Endothelial cell (in vitro differentiated cells): ENCODE measurements at regions not wholly inside any gene's neighbourhood (a gene's known extent, or its start where the extent isn't known, plus 50 kb on each side); places are given as distances from the start of the nearest gene placed in this dataset.

Experiments used
- DNase-seq: peaks from one replicate; pipeline ENCODE4 v3.0.0; 2021; ENCODE audit warnings: low spot score
- H3K27ac Mint-ChIP-seq: one replicate; pipeline ENCODE4 v1.8.0; 2021; ENCODE audit warnings: mixed read lengths, inconsistent platforms; ENCODE audit not compliant: unreplicated experiment
- H3K27me3 Mint-ChIP-seq: one replicate; pipeline ENCODE4 v1.8.0; 2021; ENCODE audit warnings: mild to moderate bottlenecking, moderate library complexity, mixed read lengths, inconsistent platforms; ENCODE audit not compliant: unreplicated experiment
- H3K36me3 Mint-ChIP-seq: one replicate; pipeline ENCODE4 v1.8.0; 2021; ENCODE audit warnings: mild to moderate bottlenecking, low read depth, mixed read lengths, inconsistent platforms; ENCODE audit not compliant: unreplicated experiment
- H3K4me1 Mint-ChIP-seq: one replicate; pipeline ENCODE4 v1.8.0; 2021; ENCODE audit warnings: mild to moderate bottlenecking, mixed read lengths, inconsistent platforms; ENCODE audit not compliant: unreplicated experiment
- H3K4me3 Mint-ChIP-seq: one replicate; pipeline ENCODE4 v1.8.0; 2021; ENCODE audit warnings: mild to moderate bottlenecking, mixed read lengths, inconsistent platforms; ENCODE audit not compliant: unreplicated experiment
- H3K9me3 Mint-ChIP-seq: one replicate; pipeline ENCODE4 v1.8.0; 2021; ENCODE audit warnings: mixed read lengths, inconsistent platforms; ENCODE audit not compliant: unreplicated experiment
- TF ChIP-seq, protein P1 (sequence below): fragments of 200-600 bp; sonication (generic); IDR thresholded peaks from one replicate; pipeline ENCODE4 v1.5.0; 2021; ENCODE audit warnings: antibody characterized with exemption; ENCODE audit not compliant: unreplicated experiment

DNA sequence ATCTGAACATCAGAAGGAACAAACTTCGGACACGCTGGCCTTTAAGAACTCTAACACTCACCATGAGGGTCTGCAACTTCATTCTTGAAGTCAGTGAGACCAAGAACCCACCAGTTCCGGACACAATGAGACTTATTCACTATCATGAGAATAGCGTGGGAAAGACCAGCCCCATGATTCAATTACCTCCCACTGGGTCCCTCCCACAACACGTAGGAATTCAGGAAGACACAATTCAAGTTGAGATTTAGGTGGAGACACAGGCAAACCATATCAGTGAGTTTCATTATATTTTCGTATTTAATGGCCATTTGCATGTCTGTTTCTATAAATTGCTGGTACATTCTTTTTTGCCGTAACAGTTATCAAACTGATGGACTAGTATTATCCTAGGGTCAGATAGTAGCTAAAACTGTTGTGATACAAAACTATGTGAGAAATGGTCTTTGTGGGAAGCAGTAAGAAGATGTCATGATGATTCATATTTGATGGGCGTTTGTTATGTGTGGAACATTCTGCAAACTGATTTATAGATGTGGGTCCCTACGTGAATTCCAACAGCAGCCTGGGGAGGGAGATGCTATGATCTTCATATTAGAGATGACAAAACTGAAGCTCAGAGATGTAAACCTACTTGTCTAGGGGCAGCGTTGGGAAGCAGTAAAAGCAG, 282.4 kb upstream of the TMEM132C start:
- H3K9me3 Mint-ChIP-seq, result peaks cover 63% of the 10 kb centered on the region
- TF ChIP-seq, protein P1, sequence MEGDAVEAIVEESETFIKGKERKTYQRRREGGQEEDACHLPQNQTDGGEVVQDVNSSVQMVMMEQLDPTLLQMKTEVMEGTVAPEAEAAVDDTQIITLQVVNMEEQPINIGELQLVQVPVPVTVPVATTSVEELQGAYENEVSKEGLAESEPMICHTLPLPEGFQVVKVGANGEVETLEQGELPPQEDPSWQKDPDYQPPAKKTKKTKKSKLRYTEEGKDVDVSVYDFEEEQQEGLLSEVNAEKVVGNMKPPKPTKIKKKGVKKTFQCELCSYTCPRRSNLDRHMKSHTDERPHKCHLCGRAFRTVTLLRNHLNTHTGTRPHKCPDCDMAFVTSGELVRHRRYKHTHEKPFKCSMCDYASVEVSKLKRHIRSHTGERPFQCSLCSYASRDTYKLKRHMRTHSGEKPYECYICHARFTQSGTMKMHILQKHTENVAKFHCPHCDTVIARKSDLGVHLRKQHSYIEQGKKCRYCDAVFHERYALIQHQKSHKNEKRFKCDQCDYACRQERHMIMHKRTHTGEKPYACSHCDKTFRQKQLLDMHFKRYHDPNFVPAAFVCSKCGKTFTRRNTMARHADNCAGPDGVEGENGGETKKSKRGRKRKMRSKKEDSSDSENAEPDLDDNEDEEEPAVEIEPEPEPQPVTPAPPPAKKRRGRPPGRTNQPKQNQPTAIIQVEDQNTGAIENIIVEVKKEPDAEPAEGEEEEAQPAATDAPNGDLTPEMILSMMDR, result no peak
- no peak for DNase-seq
- H3K4me1 Mint-ChIP-seq, result no peaks in the 10 kb centered on the region
- H3K27me3 Mint-ChIP-seq, result peaks cover 2% of the 10 kb centered on the region
- H3K27ac Mint-ChIP-seq, result no peak overlapping the region
- no peak overlapping the region for H3K4me3 Mint-ChIP-seq
- H3K36me3 Mint-ChIP-seq, result peaks cover 29% of the 10 kb centered on the region

DNA sequence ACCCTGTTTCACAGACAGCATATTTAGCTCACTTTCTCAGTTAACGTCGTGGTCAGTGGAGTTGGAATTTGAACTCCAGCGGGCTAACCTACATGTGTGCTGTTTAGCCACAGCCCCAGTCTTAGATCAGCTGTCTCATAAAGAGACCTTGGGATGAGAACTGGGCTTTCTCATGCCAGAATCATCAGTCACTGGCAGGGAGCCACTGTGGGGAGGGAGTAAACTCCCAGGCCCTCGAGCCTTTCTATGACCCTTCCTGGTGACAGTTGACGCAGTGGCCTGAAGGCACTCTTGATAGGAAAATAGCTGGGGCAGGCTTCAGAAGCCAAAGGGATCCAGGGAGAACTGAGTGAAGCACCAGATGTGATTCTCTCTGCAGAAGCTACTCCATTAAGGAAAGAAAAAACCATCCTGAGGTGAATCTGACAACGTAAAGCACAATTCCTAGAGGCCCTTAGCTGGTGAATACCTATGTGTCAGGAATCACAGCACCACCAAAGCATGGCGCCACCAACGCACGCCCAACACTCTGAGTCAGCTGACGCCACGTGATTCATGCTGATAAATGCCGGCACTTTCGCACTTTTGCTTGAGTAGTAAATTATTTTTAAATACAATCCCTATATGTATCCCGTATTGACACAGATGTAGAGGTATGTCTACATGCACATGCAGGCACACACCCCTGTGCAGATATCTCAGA, 279.6 kb upstream of the TMEM132C start:
- H3K4me3 Mint-ChIP-seq, result no peak overlapping the region
- peaks cover 53% of the 10 kb centered on the region for H3K9me3 Mint-ChIP-seq
- peaks cover 2% of the 10 kb centered on the region for H3K27me3 Mint-ChIP-seq
- peaks cover 19% of the 10 kb centered on the region for H3K36me3 Mint-ChIP-seq
- H3K4me1 Mint-ChIP-seq, result no peaks in the 10 kb centered on the region
- no peak overlapping the region for H3K27ac Mint-ChIP-seq
- TF ChIP-seq, protein P1, result no peak
- no peak for DNase-seq

DNA sequence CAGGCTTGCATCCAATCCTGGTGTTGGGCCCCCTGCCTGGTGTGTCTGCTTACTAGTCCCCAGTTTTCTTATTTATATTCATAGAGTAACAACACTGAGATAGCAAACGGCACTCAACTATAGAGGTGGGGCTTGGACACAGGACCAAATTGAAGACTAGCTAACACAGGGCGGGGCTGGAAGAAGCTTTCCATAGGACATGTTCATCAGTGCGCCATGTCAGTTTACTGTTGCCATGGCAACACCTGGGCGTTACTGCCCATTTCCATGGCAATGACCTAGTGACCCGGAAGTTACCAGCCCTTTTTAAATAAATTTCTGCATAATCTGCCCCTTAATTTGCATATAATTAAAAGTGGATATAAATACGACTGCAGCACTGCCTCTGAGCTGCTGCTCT, 275.5 kb upstream of the TMEM132C start:
- peaks cover 2% of the 10 kb centered on the region for H3K27me3 Mint-ChIP-seq
- H3K4me1 Mint-ChIP-seq, result no peaks in the 10 kb centered on the region
- no peak overlapping the region for H3K27ac Mint-ChIP-seq
- no peak overlapping the region for H3K4me3 Mint-ChIP-seq
- H3K36me3 Mint-ChIP-seq, result peaks cover 15% of the 10 kb centered on the region
- TF ChIP-seq, protein P1, result no peak
- DNase-seq, result no peak
- peaks cover 35% of the 10 kb centered on the region for H3K9me3 Mint-ChIP-seq

DNA sequence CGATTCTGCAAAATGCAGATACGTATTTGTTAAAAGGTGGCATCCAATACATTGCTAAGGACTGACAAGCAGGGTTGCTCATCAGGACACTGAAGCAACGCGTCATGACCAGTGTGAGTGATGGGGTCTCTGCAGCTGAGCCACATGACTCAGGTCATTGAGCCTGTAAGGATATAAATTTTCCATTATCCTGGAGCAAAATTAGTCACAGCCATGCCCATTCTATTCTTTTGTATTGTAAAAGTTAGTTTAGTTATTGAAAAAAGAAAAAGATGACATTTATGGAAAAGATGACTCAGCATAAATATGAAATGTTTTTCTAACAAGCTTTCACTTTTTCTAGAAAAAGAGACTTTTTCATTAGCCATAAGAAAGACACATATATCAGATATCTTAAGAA, 268.0 kb upstream of the TMEM132C start:
- Mint-ChIP-seq H3K9me3 (peaks cover 35% of the 10 kb centered on the region), H3K27ac (no peak overlapping the region), H3K4me3 (no peak overlapping the region), H3K4me1 (no peaks in the 10 kb centered on the region), H3K36me3 (peaks cover 3% of the 10 kb centered on the region), H3K27me3 (peaks cover 2% of the 10 kb centered on the region)
- DNase-seq, result no peak
- TF ChIP-seq, protein P1, result no peak

DNA sequence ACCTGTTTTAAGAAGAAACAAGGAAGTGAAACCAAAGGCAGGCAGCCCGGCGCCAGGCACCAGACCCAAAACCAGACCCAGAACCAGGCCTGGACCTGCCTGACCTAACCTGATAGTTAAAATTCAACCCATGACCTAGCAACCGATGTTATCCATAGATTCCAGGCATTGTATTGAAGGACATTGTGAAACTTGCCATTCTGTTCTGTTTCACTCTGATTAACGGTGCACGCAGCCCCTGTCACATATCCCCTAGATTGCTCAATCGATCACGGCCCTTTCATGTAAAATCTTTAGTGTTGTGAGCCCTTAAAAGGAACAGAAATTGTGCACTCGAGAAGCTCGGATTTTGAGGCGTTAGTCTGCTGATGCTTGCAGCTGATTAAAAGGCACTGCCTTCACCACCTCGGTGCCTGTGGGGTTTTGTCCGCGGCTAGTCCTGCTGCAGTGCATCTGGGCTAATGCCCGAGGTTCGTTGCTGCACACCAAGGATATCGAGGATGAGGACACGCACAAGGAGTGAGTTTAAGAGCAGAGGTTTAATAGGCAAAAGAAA, 262.5 kb upstream of the TMEM132C start:
- DNase-seq, result no peak
- peaks cover 6% of the 10 kb centered on the region for H3K36me3 Mint-ChIP-seq
- no peak overlapping the region for H3K4me3 Mint-ChIP-seq

More for the DNA sequence above, 262.5 kb upstream of the TMEM132C start:
- Mint-ChIP-seq H3K4me1 (no peaks in the 10 kb centered on the region), H3K27ac (no peak overlapping the region), H3K27me3 (peaks cover 3% of the 10 kb centered on the region), H3K9me3 (peaks cover 45% of the 10 kb centered on the region)
- TF ChIP-seq, protein P1, result no peak
